ENCODE measurements at regions not wholly inside any gene's neighbourhood (a gene's known extent, or its start where the extent isn't known, plus 50 kb on each side); places are given as distances from the start of the nearest gene placed in this dataset.

DNA sequence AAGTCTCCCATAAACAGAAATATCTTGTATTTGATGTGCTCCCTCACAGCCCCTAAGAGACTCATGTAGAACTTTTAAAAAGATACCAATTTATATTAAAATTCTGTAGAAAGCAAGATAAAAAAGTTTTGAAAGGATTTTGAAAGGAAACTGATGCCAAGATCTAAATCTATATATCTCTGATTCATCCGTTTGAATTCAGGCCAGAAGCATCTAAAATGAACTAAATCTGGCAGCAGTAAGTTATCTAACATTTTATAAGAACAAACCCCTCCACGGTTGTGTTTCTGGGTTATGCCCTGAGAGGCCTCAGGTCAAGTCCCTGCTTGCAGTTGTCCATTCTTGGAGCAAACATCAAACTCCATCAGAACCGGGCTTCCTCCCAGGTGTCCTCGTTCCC, 165.8 kb downstream of the FBXO15 start:
- no peak for DNase-seq
- Mint-ChIP-seq H3K9me3 (no peaks in the 10 kb centered on the region), H3K4me1 (no peaks in the 10 kb centered on the region), H3K4me3 (no peak overlapping the region), H3K27me3 (peaks cover 9% of the 10 kb centered on the region), H3K27ac (no peak overlapping the region), H3K36me3 (no peaks in the 10 kb centered on the region)
- CTCF ChIA-PET: no interaction called here

DNA sequence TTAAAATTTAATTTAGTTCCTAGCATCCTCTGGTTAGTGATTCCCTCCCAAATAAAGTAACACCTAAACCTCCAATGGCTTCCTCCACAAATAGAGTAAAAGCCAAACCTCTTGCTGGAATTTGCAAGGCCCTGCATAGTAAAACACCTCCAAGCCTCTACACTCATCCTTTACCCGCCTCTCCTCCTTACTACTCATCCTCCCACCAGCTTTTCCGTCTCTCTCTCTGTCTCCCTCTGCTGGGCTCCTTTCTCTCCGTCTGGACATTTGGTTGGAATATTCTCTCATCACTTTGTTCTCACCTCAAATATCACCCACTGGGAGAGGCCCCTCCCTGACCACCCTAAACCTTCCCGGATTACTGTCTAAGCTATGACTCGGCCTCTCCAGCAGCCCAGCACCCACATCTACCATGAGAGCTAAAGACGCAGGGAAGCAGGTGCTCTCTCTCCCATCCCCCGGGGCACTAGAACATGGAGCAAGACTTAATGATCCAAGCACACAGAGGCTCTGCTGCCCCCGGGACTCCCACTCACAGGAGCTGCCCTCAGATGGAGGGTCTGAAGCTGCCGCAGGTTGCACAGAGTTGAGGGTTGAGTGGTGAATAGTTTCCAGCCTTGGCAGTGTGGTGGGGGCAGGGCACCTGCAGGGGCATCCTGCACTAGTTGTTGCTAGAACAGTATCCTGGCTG, 167.2 kb downstream of the FBXO15 start:
- H3K4me1 Mint-ChIP-seq: peaks cover 6% of the 10 kb centered on the region
- H3K4me3 Mint-ChIP-seq: no peak overlapping the region
- H3K27ac Mint-ChIP-seq: peak overlapping the region; percentile 28
- DNase-seq: no peak
- CTCF ChIA-PET: no interaction called here
- no peaks in the 10 kb centered on the region for H3K36me3 Mint-ChIP-seq
- H3K27me3 Mint-ChIP-seq: peaks cover 9% of the 10 kb centered on the region
- H3K9me3 Mint-ChIP-seq: no peaks in the 10 kb centered on the region

DNA sequence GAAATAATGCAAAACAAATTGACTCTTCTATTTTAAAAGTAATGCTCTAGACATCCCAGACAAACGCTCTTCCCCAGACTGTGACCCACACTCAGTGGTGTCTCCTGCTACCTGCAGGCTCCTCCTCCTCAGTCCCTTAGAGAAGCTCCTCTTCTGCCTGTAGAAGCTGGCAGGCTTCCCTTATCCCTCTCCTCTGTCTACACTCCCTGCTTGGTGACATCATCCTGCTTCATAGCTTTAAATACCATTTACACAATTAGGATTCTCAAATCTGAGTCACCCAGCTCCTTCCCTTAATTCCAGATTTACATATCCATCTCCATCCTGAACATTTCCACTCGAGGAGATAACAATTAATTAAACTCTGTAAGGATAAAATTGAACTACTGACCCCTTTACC, 167.9 kb downstream of the FBXO15 start:
- H3K9me3 Mint-ChIP-seq: no peaks in the 10 kb centered on the region
- no peak for DNase-seq
- CTCF ChIA-PET: interaction anchor here (1.1 kb wide), 1 partner anchor 13 kb away, joined by 3 read pairs; no protein-coding TSS in a partner anchor
- no peaks in the 10 kb centered on the region for H3K36me3 Mint-ChIP-seq
- no peak overlapping the region for H3K27ac Mint-ChIP-seq
- no peak overlapping the region for H3K4me3 Mint-ChIP-seq
- H3K27me3 Mint-ChIP-seq: peaks cover 9% of the 10 kb centered on the region
- peaks cover 11% of the 10 kb centered on the region for H3K4me1 Mint-ChIP-seq

DNA sequence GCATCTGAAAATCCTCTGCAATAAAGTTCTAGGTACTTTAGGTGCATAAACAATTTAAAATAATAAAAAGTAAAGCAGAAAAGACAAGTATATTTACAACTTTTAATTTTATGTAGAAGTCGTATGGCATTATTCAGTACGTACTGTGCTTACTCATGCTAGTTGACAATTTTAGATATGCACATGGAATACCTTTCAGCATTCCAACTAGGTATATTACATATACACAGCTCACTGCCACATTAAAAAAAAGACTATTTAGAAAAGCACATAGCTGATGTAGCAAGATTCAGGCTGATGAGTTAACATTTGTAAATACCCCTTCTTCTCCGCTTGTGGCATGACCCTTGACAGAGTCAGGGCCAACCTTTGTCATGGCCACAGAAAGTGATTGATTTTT, 171.2 kb downstream of the FBXO15 start:
- no peak for DNase-seq
- H3K4me3 Mint-ChIP-seq: no peak overlapping the region
- CTCF ChIA-PET: no interaction called here
- H3K27ac Mint-ChIP-seq: no peak overlapping the region
- no peaks in the 10 kb centered on the region for H3K9me3 Mint-ChIP-seq
- no peaks in the 10 kb centered on the region for H3K36me3 Mint-ChIP-seq
- H3K4me1 Mint-ChIP-seq: peaks cover 11% of the 10 kb centered on the region
- peaks cover 12% of the 10 kb centered on the region for H3K27me3 Mint-ChIP-seq

DNA sequence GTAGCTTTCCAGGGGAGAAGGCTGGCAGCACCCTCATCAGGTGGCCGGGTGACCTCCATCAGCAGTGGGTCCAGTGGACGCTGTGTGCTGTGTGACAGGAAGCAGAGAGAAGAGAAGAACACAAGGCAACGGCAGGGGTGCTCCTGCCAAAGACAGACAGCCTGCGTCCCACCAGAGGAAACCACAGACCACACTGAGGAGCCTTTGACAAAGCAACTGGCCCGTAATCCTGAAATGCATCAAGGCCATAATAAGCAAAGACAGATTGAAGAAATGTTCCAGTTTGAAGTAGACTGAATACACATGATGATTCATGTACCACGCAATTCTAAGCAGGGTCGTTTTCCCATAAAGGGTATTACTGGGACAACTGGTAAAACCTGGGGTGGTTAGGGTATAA, 172.4 kb downstream of the FBXO15 start:
- Mint-ChIP-seq H3K36me3 (no peaks in the 10 kb centered on the region), H3K27ac (no peak overlapping the region), H3K9me3 (no peaks in the 10 kb centered on the region), H3K4me3 (no peak overlapping the region), H3K27me3 (peaks cover 12% of the 10 kb centered on the region), H3K4me1 (peaks cover 11% of the 10 kb centered on the region)
- DNase-seq: peak; percentile 41
- CTCF ChIA-PET: no interaction called here

DNA sequence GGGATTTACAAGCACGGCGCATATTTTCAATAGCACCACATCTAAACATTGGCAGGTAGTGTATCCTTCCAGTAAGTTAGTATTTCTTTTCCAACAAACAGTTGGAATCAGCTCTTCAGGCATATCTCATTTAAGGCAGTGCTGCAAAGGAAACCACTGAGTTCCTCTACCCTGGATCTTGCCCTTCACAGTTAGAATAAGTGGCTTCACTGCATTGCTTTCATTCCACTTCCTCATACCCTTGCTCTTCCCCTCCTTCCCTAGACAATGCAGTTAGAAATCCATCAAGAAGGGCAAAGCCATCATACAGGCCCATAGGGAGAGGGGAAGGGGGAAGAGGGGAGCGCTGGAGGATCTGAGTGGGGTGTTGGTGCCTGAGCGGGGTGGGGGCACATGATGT, 173.7 kb downstream of the FBXO15 start:
- Mint-ChIP-seq H3K27ac (no peak overlapping the region), H3K36me3 (no peaks in the 10 kb centered on the region), H3K4me1 (peaks cover 11% of the 10 kb centered on the region), H3K27me3 (peaks cover 12% of the 10 kb centered on the region), H3K9me3 (no peaks in the 10 kb centered on the region), H3K4me3 (no peak overlapping the region)
- no peak for DNase-seq
- CTCF ChIA-PET: no interaction called here

DNA sequence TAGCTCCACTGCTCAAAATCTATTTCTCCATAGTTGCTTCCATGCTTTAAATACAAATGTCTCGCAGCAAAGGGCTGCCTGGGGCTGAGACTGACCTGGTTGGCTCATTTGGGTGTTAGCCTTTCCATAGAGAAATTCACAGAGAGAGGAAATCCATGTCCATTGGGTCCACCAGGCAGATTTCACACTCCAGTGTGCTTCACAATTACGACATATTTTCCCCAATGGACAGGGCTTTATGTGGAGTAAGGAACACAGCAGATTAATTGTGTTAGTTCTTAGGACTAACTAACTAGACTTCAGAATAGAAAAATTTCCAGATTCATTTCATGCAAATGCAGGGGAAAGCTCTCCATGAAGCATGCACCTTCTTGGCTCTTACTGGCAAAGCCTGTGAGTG, 180.7 kb downstream of the FBXO15 start:
- CTCF ChIA-PET: no interaction called here
- no peaks in the 10 kb centered on the region for H3K27me3 Mint-ChIP-seq
- no peak overlapping the region for H3K4me3 Mint-ChIP-seq
- no peaks in the 10 kb centered on the region for H3K9me3 Mint-ChIP-seq
- DNase-seq: no peak
- H3K4me1 Mint-ChIP-seq: no peaks in the 10 kb centered on the region
- H3K27ac Mint-ChIP-seq: no peak overlapping the region
- H3K36me3 Mint-ChIP-seq: no peaks in the 10 kb centered on the region

DNA sequence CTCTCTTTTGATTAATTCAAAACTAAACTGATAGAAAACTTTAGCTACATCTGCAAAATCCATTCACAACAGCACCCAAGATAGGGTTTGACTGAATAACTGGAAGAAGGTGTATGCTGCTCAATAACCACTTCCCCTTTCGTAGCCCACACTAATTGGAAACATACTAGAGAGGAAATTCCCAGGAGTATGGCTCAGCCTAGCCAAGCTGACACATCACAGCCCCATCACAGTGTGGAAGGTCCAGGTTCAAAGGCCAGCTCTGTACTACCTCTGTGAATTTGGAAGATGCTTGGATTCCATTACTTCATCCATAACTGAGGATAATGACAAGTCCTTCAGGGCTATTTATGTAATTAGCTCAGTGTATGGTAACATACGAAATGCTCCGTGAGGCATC, 185.4 kb downstream of the FBXO15 start:
- CTCF ChIA-PET: no interaction called here
- H3K36me3 Mint-ChIP-seq: peaks cover 1% of the 10 kb centered on the region
- DNase-seq: no peak
- peaks cover 17% of the 10 kb centered on the region for H3K4me1 Mint-ChIP-seq
- H3K9me3 Mint-ChIP-seq: no peaks in the 10 kb centered on the region
- peaks cover 3% of the 10 kb centered on the region for H3K27me3 Mint-ChIP-seq
- H3K27ac Mint-ChIP-seq: no peak overlapping the region
- H3K4me3 Mint-ChIP-seq: no peak overlapping the region

DNA sequence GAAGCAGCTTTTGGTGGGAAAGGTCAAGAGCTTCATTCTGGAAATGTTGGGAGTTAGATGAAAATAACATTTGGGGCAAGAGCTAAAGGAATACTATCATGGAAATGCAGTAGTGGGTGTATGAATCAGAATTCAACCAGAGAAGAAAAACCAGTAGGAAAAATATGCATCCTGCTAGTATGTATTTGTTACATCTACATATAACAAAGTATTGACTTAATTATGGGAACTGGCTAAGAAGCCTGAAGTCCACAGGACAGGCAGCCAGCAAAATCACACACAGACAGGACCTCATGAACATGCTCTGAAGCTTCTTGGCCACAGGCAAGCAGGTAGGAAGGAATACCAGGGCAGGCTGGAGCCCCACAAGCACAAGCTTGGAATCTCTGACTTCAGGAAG, 185.8 kb downstream of the FBXO15 start:
- Mint-ChIP-seq H3K27ac (no peak overlapping the region), H3K9me3 (no peaks in the 10 kb centered on the region), H3K36me3 (peaks cover 1% of the 10 kb centered on the region), H3K4me1 (peaks cover 17% of the 10 kb centered on the region), H3K4me3 (no peak overlapping the region), H3K27me3 (peaks cover 6% of the 10 kb centered on the region)
- CTCF ChIA-PET: no interaction called here
- DNase-seq: no peak

DNA sequence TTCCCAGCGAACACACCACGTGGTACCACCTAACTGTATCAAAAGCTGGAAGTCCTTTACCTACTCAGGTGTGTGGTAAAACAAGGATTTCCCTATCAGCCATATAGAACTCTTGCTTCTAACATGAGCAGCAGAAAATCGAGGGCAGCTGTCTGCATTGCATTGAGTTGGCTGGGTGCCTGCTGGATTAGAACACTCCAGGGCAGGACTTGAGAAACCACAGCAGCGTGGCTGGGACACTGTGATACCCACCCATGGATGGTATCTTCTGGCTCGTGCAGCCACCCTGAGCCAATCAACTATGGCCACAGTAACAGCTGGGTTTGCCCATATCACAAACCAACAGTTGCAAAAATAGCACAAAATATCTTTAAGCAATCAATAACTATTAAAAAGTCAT, 188.3 kb downstream of the FBXO15 start:
- Mint-ChIP-seq H3K36me3 (peaks cover 1% of the 10 kb centered on the region), H3K27me3 (peaks cover 7% of the 10 kb centered on the region), H3K4me1 (peaks cover 29% of the 10 kb centered on the region), H3K9me3 (no peaks in the 10 kb centered on the region), H3K27ac (no peak overlapping the region), H3K4me3 (no peak overlapping the region)
- DNase-seq: no peak
- CTCF ChIA-PET: no interaction called here

DNA sequence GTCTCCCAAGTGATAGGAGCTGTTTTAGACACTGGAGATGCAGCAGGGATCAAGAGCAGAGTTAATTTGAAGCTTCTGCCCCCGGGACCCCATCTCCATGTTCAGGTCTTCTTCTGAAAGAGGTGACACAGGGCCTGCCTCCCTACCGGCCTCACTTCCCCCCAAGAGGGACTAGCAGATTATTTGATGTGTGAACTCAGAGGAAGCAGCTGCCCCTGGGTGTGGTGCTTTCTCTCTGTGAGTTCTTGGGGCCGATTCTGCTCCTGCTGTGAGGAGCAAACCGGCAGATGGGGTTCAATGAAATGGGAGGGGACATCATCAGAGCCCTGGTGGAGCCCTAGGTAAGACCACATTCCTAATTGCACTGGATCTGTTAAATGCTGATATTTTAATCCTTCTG, 193.4 kb downstream of the FBXO15 start:
- DNase-seq: peak; percentile 29
- H3K9me3 Mint-ChIP-seq: no peaks in the 10 kb centered on the region
- CTCF ChIA-PET: no interaction called here
- H3K36me3 Mint-ChIP-seq: peaks cover 1% of the 10 kb centered on the region
- peaks cover 14% of the 10 kb centered on the region for H3K27me3 Mint-ChIP-seq
- H3K27ac Mint-ChIP-seq: no peak overlapping the region
- H3K4me1 Mint-ChIP-seq: peaks cover 50% of the 10 kb centered on the region
- H3K4me3 Mint-ChIP-seq: no peak overlapping the region

DNA sequence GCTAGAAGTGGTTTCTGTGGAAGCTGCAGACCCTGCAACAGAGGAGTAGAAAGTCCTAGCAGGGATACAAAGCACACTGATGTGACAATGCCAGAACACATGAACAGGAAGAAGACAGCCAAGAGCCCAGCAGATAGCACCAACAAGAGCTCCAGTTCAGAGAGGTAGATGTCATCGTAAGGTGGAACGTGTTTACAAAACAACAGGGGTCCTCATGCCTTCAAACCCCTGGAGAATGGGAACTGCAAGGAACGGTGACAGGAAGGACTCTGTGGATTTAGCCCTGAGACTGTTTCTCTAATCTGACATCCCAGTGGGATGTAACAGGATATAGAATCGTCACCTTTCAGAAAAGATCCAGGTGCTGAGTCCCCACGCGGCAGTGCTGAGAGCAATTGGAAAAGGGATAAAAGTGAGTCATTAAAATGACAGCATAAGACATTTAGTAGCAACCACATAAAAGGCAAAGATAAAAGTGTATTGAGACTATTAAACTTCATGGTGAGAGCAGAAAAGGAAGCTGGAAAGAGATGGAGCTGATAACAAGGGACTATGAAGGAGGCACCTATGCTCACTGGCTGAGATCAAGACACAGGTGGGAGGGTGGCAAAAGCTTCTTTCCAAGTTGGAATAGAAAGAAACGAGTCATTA, 195.2 kb downstream of the FBXO15 start:
- no peak for DNase-seq
- Mint-ChIP-seq H3K27me3 (peaks cover 13% of the 10 kb centered on the region), H3K4me1 (peaks cover 34% of the 10 kb centered on the region), H3K27ac (no peak overlapping the region), H3K4me3 (no peak overlapping the region), H3K9me3 (no peaks in the 10 kb centered on the region), H3K36me3 (no peaks in the 10 kb centered on the region)
- CTCF ChIA-PET: no interaction called here

DNA sequence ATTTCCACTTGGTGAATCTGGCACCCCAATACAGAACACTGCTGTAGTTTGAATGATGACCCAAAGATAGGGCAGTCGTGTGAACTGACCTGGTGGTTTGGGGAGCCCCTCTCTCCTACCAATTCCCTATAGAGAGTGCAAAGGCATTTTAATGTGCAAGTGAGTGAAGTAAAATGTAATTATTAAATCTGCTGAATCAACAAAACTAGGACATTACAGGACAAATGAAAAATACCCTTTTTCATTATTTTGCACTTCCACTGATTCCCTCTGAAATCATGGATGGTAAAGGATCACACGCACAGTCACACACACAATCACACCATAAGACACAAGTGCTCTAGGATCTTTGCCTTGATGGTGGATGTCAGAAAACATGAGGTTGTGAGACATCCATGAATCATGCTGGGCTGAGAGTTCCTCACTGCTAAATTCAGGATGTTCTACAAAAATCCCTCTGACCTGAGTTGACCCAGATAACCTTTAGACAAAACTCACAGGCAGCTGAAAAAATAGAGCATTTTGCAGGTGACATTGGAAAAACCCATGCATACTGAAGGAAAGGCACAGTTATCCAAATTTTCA, 197.4 kb downstream of the FBXO15 start:
- no peak for DNase-seq
- H3K4me1 Mint-ChIP-seq: peaks cover 29% of the 10 kb centered on the region
- no peaks in the 10 kb centered on the region for H3K36me3 Mint-ChIP-seq
- H3K27me3 Mint-ChIP-seq: peaks cover 8% of the 10 kb centered on the region
- CTCF ChIA-PET: no interaction called here
- no peak overlapping the region for H3K4me3 Mint-ChIP-seq
- no peak overlapping the region for H3K27ac Mint-ChIP-seq
- H3K9me3 Mint-ChIP-seq: no peaks in the 10 kb centered on the region

DNA sequence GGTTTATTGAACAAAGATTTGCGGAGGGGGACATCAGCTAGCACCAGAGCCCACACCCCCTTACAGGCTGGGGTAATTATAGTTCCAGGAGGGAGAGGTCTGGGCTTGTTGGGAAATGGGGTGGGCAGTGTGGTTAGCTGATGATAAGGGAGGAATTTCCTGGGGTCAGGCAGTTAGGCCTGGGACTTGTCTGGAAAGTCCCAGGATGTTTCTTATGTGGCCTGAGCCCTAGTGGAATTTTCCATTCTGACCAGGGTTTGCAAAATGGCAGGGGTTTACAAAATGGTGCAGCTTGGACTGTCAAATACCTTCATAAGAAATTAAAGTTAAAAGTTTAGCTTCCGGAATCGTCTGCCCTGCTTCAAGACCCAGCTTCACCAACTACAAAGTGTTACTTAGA, 199.1 kb downstream of the FBXO15 start:
- Mint-ChIP-seq H3K4me3 (no peak overlapping the region), H3K9me3 (no peaks in the 10 kb centered on the region), H3K4me1 (peaks cover 13% of the 10 kb centered on the region), H3K27ac (no peak overlapping the region), H3K27me3 (peaks cover 4% of the 10 kb centered on the region), H3K36me3 (no peaks in the 10 kb centered on the region)
- no peak for DNase-seq
- CTCF ChIA-PET: no interaction called here

DNA sequence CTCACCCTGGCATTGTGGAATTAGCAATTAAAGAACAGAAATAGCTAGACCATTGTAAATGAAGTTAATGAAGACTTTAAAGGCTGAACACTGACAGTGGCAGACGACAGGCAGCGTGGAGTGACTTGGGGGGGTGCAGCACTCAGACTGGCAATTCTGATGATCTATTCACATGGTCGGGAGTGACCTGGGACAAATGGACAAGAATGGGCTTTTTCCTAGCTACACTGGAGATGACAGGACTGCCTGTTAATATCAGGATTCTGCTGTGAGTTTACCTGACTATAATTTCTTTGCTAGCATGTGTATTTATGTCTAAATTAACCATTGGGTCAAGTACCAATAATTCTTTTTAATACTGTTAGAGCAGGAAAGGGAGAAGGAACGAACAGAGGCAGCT, 199.6 kb downstream of the FBXO15 start:
- Mint-ChIP-seq H3K4me1 (peaks cover 9% of the 10 kb centered on the region), H3K9me3 (no peaks in the 10 kb centered on the region), H3K27ac (no peak overlapping the region), H3K36me3 (no peaks in the 10 kb centered on the region), H3K4me3 (no peak overlapping the region), H3K27me3 (peaks cover 4% of the 10 kb centered on the region)
- CTCF ChIA-PET: no interaction called here
- no peak for DNase-seq

Measured in activated naive CD4-positive, alpha-beta T cell treated with anti-CD3 and anti-CD28 coated beads, Interleukin-2, amount 10 ng/mL, durations not matched to agents 7 days and 5 days (primary cell).